ENCODE measurements at regions not wholly inside any gene's neighbourhood (a gene's known extent, or its start where the extent isn't known, plus 50 kb on each side); places are given as distances from the start of the nearest gene placed in this dataset.
"Not testable (repeated sequence)": the region's sequence is repeated elsewhere in the genome, so short reads cannot be mapped to it uniquely, and the experiment has no call there.

DNA sequence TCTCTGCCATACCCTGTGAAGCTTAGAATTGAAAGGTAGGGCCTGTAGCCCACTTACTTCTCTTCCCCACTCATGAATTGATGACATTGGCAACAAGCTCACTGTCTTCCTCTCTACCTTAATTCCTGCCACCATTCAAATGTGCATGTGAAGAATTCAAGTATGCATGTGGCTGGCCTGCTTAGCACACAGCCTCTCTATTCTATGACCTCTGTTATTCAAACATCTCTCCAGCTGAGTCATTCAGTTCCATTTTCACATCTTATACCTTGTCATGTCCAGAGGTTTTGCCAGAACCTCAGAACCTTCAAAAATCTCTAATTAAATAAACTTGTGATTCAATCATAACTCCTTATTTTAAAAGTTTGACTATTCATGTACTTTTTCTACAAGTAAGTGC is 114.7 kb upstream of the MAN2A1 start:
- no peak for DNase-seq (ENCODE audit: low read depth)

GRCh38 chr5:109573766-109574165 is 116.0 kb upstream of the MAN2A1 start:
- no peak for DNase-seq (ENCODE audit: low read depth)

DNA sequence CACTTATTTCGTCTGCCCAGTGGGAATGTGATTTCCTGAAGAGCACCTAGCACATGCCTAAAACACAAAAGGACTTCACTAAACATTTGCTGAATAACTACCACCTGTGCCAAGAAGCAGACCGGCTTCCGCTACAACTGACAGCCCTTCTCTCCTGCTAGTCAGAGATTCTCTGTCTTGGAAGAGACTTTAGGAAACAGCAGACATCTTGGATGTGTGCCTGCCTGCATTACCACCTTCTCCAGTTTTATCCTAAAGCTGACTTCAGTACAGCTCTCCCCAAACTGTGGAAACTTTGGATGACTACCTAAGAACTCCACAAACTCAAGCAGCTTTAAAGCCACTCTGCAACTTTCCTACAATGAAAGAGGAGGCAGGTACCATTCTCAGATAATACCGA is 116.5 kb upstream of the MAN2A1 start:
- DNase-seq (ENCODE audit: low read depth) = no peak

DNA sequence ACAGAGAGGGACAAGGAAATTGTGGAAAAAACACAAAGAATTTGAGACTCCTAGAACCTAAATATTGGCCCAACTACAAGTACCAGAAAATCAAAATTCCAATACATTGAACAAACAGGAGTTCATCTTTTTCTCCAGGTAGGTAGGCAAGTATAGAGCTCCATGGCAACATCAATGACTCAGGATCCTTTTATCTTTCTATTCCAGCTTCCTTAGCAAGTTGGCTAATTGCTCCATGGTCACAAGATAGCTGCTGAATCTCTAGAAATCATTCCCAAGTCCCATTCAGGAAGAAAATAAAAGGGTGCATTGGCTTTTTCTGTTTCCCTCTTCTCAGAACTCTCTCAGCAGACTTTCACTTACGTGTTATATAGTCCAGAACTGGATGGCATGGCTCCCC is 117.9 kb upstream of the MAN2A1 start:
- no peak for DNase-seq (ENCODE audit: low read depth)

DNA sequence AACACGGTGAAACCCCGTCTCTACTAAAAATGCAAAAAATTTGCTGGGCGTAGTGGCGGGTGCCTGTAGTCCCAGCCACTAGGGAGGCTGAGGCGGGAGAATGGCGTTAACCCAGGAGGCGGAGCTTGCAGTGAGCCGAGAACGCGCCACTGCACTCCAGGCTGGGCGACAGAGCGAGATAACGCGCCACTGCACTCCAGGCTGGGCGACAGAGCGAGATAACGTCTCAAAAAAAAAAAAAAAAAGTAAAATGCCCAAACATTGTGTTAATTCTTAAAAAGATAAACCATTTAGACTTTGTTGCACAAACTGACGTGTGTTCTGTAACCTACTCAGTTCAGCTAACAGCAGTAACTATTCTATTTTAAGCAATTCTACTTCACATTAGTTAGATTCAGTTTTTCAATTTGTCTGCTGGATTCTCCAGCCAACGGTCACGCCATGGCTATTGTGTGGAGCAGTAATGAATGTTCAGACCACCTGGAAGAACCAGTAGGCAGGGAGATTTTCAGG is 119.3 kb upstream of the MAN2A1 start:
- no peak for DNase-seq (ENCODE audit: low read depth)

- no peak for DNase-seq (ENCODE audit: low read depth)
Observed at GRCh38 chr5:109567374-109568044, 122.2 kb upstream of the MAN2A1 start.

DNA sequence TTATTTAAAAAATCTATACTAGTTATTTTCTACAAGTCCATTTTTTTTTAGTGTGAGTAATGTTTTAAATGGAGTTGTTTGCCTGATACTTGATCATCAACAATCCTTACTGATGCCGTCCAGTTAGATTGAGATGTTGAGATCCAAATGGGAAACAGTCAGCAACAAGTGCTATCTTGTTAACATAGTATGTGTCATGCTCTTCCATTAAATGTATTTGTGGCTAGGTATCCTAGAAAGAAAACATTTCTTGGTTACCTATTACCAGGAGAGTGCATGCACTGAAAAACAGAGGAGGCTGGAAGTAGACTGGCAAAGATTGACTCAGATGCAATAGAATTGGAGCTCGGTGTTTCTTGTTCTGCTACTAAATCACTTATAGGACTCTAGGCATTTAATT is 123.4 kb upstream of the MAN2A1 start:
- DNase-seq (ENCODE audit: low read depth) = no peak

GRCh38 chr5:109563739-109564138 is 126.0 kb upstream of the MAN2A1 start:
- no peak for DNase-seq (ENCODE audit: low read depth)

DNA sequence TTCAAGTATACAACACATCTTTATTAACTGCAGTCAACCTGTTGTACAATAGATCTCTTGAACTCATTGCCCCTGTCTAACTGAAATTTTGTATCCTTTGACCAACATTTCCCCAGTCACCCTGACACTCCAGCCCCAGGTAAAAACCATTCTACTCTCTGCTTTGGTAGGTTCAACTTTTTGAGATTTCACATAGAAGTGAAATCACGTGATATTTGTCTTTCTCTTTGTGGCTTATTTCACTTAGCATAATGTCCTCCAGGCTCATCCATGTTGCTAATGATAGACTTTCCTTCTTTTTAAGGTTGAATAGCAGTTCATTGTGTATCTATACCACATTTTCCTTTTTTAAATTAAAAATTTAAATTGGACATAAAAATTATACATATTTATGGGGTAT is 126.5 kb upstream of the MAN2A1 start:
- DNase-seq (ENCODE audit: low read depth) = no peak

GRCh38 chr5:109562441-109562840 is 127.3 kb upstream of the MAN2A1 start:
- DNase-seq (ENCODE audit: low read depth) = no peak

GRCh38 chr5:109561447-109561846 is 128.3 kb upstream of the MAN2A1 start:
- DNase-seq (ENCODE audit: low read depth) = no peak

- DNase-seq (ENCODE audit: low read depth) = no peak
Observed at GRCh38 chr5:109560554-109560953, 129.2 kb upstream of the MAN2A1 start.

- DNase-seq (ENCODE audit: low read depth) = no peak
Observed at GRCh38 chr5:109558952-109559351, 130.8 kb upstream of the MAN2A1 start.

DNA sequence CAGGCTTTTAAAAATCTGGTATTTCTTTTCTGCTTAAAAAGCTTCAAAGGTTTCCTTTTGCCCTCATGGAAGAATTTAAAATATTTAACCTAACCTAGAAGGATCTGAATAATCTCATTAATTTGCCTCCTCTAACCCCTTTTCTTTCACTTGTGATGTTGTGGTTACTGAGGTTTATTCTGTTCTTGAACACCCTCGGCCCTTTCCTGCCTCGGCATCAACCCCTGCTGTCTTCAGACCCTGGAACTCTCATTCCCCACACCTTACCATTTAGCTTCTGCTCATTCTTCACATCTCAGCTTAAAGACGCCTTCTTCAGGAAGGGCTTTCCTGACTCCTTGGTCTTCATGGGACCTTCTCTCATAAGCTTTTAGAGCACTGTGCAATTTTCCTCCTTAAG is 131.4 kb upstream of the MAN2A1 start:
- DNase-seq (ENCODE audit: low read depth) = no peak

DNA sequence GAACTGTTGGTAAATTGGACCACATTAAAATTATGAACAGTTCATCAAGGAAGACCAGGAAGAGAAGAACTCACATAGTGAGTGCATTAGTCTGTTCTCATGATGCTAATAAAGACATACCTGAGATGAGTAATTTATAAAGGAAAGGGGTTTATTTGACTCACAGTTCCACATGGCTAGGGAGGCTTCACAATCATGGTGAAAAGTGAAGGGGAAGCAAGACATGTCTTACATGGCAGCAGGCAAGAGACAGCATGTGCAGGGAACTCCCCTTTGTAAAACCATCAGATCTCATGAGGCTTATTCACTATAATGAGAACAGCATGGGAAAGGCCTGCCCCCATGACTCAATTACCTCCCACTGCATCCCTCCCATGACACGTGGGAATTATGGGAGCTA is 135.9 kb upstream of the MAN2A1 start:
- DNase-seq (ENCODE audit: low read depth) = no peak

DNA sequence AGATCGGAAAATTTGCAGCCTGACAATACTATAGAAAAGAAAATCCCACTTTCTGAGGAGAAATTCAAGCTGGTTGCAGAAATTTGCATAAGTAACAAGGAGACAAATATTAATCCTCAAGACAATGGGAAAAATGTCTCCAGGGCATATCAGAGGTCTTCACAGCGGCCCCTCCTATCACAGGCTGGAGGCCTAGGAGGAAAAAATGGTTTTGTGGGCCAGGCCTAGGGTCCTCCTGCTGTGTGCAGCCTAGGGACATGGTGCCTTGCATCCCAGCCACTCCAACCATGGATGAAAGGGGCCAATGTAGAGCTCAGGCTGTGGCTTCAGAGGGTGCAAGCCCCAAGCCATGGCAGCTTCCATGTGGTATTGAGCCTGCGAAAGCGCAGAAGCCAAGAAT is 138.5 kb upstream of the MAN2A1 start:
- not testable (repeated sequence) for DNase-seq (ENCODE audit: low read depth)

GRCh38 chr5:109550077-109550476 is 139.7 kb upstream of the MAN2A1 start:
- no peak for DNase-seq (ENCODE audit: low read depth)

DNA sequence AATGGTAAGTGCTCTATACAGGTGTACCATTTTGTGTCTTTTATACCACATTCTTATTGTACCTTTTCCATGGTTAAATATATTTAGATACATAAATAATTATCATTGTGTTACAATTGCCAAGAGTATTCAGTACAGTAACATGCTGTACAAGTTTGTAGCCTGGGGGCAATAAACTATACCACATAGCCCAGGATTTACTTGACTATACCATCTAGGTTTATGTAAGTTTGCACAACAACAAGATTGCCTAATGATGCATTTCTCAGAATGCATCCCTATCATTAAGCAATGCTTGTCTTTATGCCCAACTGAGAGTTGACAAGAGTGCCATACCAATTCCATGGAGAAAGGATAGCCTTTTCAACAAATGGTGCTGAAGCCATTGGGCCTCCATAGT is 136.7 kb upstream of the PJA2 start:
- DNase-seq (ENCODE audit: low read depth) = no peak

- not testable (repeated sequence) for DNase-seq (ENCODE audit: low read depth)
Observed at GRCh38 chr5:109544873-109545272, 135.1 kb upstream of the PJA2 start.

- not testable (repeated sequence) for DNase-seq (ENCODE audit: low read depth)
Observed at GRCh38 chr5:109538692-109539091, 128.9 kb upstream of the PJA2 start.

- DNase-seq (ENCODE audit: low read depth) = not testable (repeated sequence)
Observed at GRCh38 chr5:109535090-109535489, 125.3 kb upstream of the PJA2 start.

DNA sequence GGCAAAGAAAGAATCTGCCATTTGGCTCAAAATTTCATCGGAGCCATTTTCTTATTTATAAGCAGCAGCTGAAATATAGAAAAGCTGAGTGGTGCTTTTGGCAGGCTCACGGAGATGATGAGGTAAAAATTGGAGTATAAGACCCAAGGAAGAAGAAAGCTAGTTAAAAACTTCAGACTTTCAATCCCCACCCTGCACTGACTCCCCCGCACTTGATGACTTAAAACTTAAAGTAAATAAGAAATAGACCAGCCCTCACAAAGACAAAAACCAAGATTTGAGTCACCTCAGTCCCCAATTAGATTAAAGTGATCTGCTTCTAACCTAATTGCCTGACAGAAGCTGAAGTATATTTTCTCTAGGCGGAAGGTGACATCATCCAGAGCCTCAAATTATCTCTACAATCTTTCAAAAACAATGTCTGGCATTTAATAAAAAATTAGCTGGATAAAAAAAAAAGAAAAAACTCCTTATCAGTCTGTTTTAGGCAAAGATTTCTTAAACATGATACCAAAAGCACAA is 124.0 kb upstream of the PJA2 start:
- DNase-seq (ENCODE audit: low read depth) = no peak

DNA sequence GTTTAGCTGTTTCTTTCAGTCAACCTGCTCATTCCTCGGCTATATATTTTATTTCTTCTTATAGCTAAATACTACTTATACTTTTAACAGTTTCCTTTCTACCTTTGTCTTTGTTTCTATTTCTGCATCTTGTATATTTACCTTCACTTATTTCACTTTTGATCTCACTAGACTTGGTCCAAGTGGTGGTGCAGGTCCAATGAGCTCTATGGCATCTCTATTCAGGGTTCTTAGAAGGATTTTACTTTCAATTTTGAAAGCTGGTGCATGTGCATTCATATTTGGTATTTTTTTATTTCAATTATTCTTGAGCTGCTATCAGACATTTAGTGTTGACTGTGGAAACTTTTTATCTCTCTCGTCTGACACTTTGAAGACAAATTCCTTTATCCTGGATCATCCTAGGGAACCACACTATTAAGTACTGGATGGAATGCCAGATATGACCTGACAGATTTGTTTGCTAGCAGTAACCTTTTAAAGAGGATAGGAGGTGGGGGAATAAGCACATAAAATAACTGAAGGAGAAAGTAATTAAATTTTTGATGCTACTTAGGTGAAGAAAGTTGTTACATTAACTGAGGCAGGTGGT is 123.1 kb upstream of the PJA2 start:
- DNase-seq (ENCODE audit: low read depth) = no peak

DNA sequence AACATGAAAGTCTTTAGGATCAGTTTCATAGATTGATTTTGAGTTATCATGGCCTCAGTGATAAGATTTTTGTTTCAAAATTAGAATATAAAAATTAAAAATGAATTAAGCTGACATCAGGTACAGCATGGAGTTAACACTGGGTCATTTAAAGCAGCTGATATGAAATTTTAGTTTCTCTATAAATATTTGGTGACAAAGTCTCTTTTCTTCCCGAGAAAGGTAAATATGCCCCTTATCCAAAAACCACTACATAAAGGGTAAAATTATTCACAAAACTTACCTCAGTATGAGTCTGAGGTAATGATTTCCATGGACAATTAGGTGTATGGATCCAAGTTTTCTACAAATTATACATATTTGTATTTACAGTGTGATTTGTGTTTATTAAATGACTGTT is 121.5 kb upstream of the PJA2 start:
- DNase-seq (ENCODE audit: low read depth) = no peak

All from activated T-cell treated with anti-CD3 and anti-CD28 coated beads for 1 hour (primary cell).